A673 (cell line): ENCODE measurements at regions not wholly inside any gene's neighbourhood (a gene's known extent, or its start where the extent isn't known, plus 50 kb on each side); places are given as distances from the start of the nearest gene placed in this dataset.

Experiments
- BruUV-seq: library from RNA; stranded (reverse); fragments of 400-500 nt; replicated peaks from 2 replicates; lab custom pipeline; 2021; lab: Mats Ljungman, UMichigan
- CTCF ChIA-PET: fragments of 300-600 bp; sonication (Branson Sonifier 250); formaldehyde crosslinking; loops from one replicate; lab custom pipeline; 2022; ENCODE audit warnings: antibody characterized with exemption; lab: Charles Lee
- POLR2A ChIA-PET: fragments of 300-600 bp; sonication (Branson Sonifier 250); formaldehyde crosslinking; loops from one replicate; lab custom pipeline; 2022; ENCODE audit warnings: antibody characterized with exemption; ENCODE audit not compliant: low non-redundant PET; lab: Charles Lee
- DNase-seq: peaks from one replicate; pipeline ENCODE4 v3.0.0-alpha.2; 2015; ENCODE audit warnings: low spot score
- H3K27ac ChIP-seq: fragments of 200-600 bp; sonication (generic); 2 replicates; pipeline ENCODE4 v1.5.1; 2016; ENCODE audit warnings: mixed run types, low read depth, mild to moderate bottlenecking, mixed read lengths, antibody characterized with exemption, low read length; ENCODE audit not compliant: poor library complexity, severe bottlenecking
- H3K27me3 ChIP-seq: fragments of 200-600 bp; sonication (generic); replicated peaks from 2 replicates; pipeline ENCODE4 v1.6.1; 2017; ENCODE audit warnings: mixed run types, low read depth, mild to moderate bottlenecking, mixed read lengths, antibody characterized with exemption, low read length; ENCODE audit not compliant: insufficient read depth, poor library complexity
- H3K36me3 ChIP-seq: fragments of 200-600 bp; sonication (generic); 2 replicates; pipeline ENCODE4 v1.6.1; 2016; ENCODE audit warnings: mixed run types, mild to moderate bottlenecking, mixed read lengths, antibody characterized with exemption, low read length; ENCODE audit not compliant: insufficient read depth, poor library complexity, severe bottlenecking
- H3K4me1 ChIP-seq: fragments of 200-600 bp; sonication (generic); 2 replicates; pipeline ENCODE4 v1.6.1; 2017; ENCODE audit warnings: mixed run types, mild to moderate bottlenecking, mixed read lengths, antibody characterized with exemption, low read length; ENCODE audit not compliant: insufficient read depth, poor library complexity, severe bottlenecking
- H3K4me3 ChIP-seq: fragments of 200-600 bp; sonication (generic); 2 replicates; pipeline ENCODE4 v1.5.1; 2016; ENCODE audit warnings: low read depth, mixed run types, mild to moderate bottlenecking, mixed read lengths, low read length; ENCODE audit not compliant: poor library complexity, severe bottlenecking
- H3K9me3 ChIP-seq: fragments of 200-600 bp; sonication (generic); 2 replicates; pipeline ENCODE4 v1.6.1; 2016; ENCODE audit warnings: mixed run types, low read depth, mild to moderate bottlenecking, mixed read lengths, antibody characterized with exemption, low read length; ENCODE audit not compliant: poor library complexity, severe bottlenecking
- EZH2 ChIP-seq: fragments of 200-600 bp; sonication (generic); IDR thresholded peaks from 2 replicates; pipeline ENCODE4 v1.6.1; 2017; ENCODE audit warnings: borderline replicate concordance, low read depth, mild to moderate bottlenecking, mixed read lengths, antibody characterized with exemption, low read length; ENCODE audit not compliant: poor library complexity, severe bottlenecking
- intact Hi-C: fragments of 100-400 bp; cut with micrococcal nuclease; formaldehyde crosslinking; loops from one replicate; pipeline ENCODE4 v1.10.0; 2022; ENCODE audit not compliant: unreplicated experiment
- TF ChIP-seq, protein P1 (sequence below): fragments of 300-800, 200-600 bp; sonication (generic); conservative IDR thresholded peaks from 2 replicates; pipeline ENCODE4 v1.5.1; 2017; ENCODE audit warnings: low read depth, mild to moderate bottlenecking, antibody characterized with exemption, low read length, moderate library complexity, mixed read lengths

DNA sequence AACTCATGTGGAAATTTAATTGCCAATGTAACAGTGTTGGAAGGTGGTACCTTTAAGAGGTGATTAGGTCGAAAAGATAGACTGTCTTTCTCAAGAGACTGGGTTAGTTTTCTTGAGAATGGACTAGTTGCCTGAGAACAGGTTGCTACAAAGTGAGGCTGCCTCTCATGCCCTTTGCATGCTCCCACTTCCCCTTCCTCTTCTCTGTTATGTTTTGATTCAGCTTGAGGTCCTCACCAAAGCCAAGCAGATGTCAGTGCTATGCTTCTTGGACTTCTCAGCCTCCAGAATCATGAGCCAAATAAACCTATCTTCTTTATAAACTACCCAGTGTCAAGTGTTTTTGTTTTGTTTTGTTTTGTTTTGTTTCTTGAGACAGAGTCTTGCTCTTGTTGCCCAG is 187.0 kb upstream of the RUNX1 start:
- Histone ChIP-seq H3K9me3 (no peaks in the 10 kb centered on the region), H3K4me3 (no peak overlapping the region), H3K27me3 (peaks cover 32% of the 10 kb centered on the region), H3K36me3 (no peaks in the 10 kb centered on the region), H3K27ac (no peak overlapping the region), H3K4me1 (peaks cover 11% of the 10 kb centered on the region)
- no peak for TF ChIP-seq EZH2
- no TSS peak for BruUV-seq
- ChIA-PET POLR2A (no interaction called here), CTCF (no interaction called here)
- intact Hi-C loops, result no loop called here
- DNase-seq, result no peak

GRCh38 chr21:35234725-35235124 is 185.6 kb upstream of the RUNX1 start:
- ChIA-PET CTCF (no interaction called here), POLR2A (no interaction called here)
- no TSS peak for BruUV-seq
- TF ChIP-seq EZH2, result no peak
- TF ChIP-seq, protein P1, sequence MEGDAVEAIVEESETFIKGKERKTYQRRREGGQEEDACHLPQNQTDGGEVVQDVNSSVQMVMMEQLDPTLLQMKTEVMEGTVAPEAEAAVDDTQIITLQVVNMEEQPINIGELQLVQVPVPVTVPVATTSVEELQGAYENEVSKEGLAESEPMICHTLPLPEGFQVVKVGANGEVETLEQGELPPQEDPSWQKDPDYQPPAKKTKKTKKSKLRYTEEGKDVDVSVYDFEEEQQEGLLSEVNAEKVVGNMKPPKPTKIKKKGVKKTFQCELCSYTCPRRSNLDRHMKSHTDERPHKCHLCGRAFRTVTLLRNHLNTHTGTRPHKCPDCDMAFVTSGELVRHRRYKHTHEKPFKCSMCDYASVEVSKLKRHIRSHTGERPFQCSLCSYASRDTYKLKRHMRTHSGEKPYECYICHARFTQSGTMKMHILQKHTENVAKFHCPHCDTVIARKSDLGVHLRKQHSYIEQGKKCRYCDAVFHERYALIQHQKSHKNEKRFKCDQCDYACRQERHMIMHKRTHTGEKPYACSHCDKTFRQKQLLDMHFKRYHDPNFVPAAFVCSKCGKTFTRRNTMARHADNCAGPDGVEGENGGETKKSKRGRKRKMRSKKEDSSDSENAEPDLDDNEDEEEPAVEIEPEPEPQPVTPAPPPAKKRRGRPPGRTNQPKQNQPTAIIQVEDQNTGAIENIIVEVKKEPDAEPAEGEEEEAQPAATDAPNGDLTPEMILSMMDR, result no peak
- H3K4me3 ChIP-seq, result no peak overlapping the region
- H3K4me1 ChIP-seq, result peaks cover 4% of the 10 kb centered on the region
- H3K36me3 ChIP-seq, result no peaks in the 10 kb centered on the region
- H3K27me3 ChIP-seq, result peaks cover 27% of the 10 kb centered on the region
- intact Hi-C loops, result no loop called here
- H3K9me3 ChIP-seq, result no peaks in the 10 kb centered on the region
- no peak for DNase-seq
- no peak overlapping the region for H3K27ac ChIP-seq

- ChIA-PET CTCF (no interaction called here), POLR2A (no interaction called here)
- H3K36me3 ChIP-seq, result no peaks in the 10 kb centered on the region
- no peaks in the 10 kb centered on the region for H3K9me3 ChIP-seq
- H3K4me1 ChIP-seq, result no peaks in the 10 kb centered on the region
- peaks cover 31% of the 10 kb centered on the region for H3K27me3 ChIP-seq
- intact Hi-C loops, result no loop called here
- BruUV-seq, result no TSS peak
- no peak overlapping the region for H3K27ac ChIP-seq
- TF ChIP-seq, protein P1, result no peak
- no peak for TF ChIP-seq EZH2
- DNase-seq, result no peak
- H3K4me3 ChIP-seq, result no peak overlapping the region
Observed at GRCh38 chr21:35233756-35234155, 184.7 kb upstream of the RUNX1 start.

DNA sequence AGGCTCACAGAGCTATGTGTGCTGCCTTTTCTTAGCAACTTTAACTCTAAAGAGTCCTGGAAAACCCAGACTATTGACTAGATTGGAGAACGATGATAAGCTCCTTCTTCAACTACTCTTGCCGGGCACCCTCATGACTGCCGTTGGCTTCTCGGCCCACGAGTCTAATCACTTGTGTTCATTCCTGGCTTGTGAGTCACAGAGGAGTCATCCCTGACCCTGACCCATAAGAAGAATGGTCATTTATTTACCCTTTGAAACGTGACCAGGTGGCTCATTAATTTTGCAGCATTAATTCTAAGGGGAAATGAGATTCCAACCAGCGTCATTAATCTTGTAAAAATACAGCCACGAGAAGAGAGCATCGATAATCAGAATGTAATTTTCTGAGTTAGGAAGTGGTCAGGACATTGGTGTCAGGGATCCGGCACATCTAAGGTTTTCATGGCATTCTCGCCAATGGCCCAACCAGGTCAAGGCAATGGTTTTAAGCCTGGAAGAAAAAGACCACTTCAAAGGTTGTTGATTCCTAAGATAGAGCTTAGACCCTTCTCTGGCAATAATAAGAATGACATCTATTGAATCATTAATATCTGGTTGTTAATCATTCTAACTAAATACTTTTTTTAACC is 183.6 kb upstream of the RUNX1 start:
- intact Hi-C loops, result no loop called here
- Histone ChIP-seq H3K4me3 (no peak overlapping the region), H3K27ac (no peak overlapping the region), H3K9me3 (no peaks in the 10 kb centered on the region), H3K27me3 (peaks cover 31% of the 10 kb centered on the region), H3K4me1 (no peaks in the 10 kb centered on the region), H3K36me3 (no peaks in the 10 kb centered on the region)
- DNase-seq, result no peak
- no TSS peak for BruUV-seq
- CTCF ChIA-PET, result no interaction called here
- TF ChIP-seq, protein P1, result no peak
- TF ChIP-seq EZH2, result no peak
- POLR2A ChIA-PET, result no interaction called here
